GM23338 (cell line): ENCODE measurements at regions not wholly inside any gene's neighbourhood (a gene's known extent, or its start where the extent isn't known, plus 50 kb on each side); places are given as distances from the start of the nearest gene placed in this dataset.

Experiments used
- ATAC-seq: fragments of 200-7000 bp; cut with Tn5 transposase; 3 replicates; pipeline ENCODE4 v1.9.1; 2020
- DNase-seq: peaks from one replicate; pipeline ENCODE4 v3.0.0-alpha.2; 2015; ENCODE audit warnings: low spot score
- H2AFZ ChIP-seq: fragments of 200-600 bp; sonication (generic); 2 replicates; pipeline ENCODE4 v1.8.0; 2016; ENCODE audit warnings: antibody characterized with exemption, mild to moderate bottlenecking, moderate library complexity
- H3F3A ChIP-seq: fragments of 200-600 bp; sonication (generic); replicated peaks from 2 replicates; pipeline ENCODE4 v1.8.0; 2017; ENCODE audit warnings: antibody characterized with exemption, mixed run types, low read depth
- H3K27ac ChIP-seq: fragments of 200-600 bp; sonication (generic); 2 replicates; pipeline ENCODE4 v1.6.1; 2016; ENCODE audit warnings: low read depth
- H3K27me3 ChIP-seq: fragments of 200-600 bp; sonication (generic); 2 replicates; pipeline ENCODE4 v1.8.0; 2016; ENCODE audit warnings: mild to moderate bottlenecking, mixed run types, moderate library complexity; ENCODE audit not compliant: insufficient read depth
- H3K36me3 ChIP-seq: fragments of 200-600 bp; sonication (generic); 2 replicates; pipeline ENCODE4 v1.8.0; 2016; ENCODE audit warnings: mild to moderate bottlenecking; ENCODE audit not compliant: insufficient read depth
- H3K4me1 ChIP-seq: fragments of 200-600 bp; sonication (generic); 2 replicates; pipeline ENCODE4 v1.8.0; 2016; ENCODE audit warnings: mild to moderate bottlenecking, moderate library complexity; ENCODE audit not compliant: insufficient read depth
- H3K4me2 ChIP-seq: fragments of 200-600 bp; sonication (generic); 2 replicates; pipeline ENCODE4 v1.7.1; 2017; ENCODE audit warnings: mixed run types
- H3K4me3 ChIP-seq: fragments of 200-600 bp; sonication (generic); 2 replicates; pipeline ENCODE4 v1.6.1; 2016; ENCODE audit warnings: mixed run types
- H3K79me2 ChIP-seq: fragments of 200-600 bp; sonication (generic); replicated peaks from 2 replicates; pipeline ENCODE4 v1.8.0; 2017; ENCODE audit warnings: mild to moderate bottlenecking; ENCODE audit not compliant: insufficient read depth
- H3K9me2 ChIP-seq: fragments of 200-600 bp; sonication (generic); 2 replicates; pipeline ENCODE4 v1.8.0; 2017; ENCODE audit not compliant: insufficient read depth
- H4K20me1 ChIP-seq: fragments of 200-600 bp; sonication (generic); replicated peaks from 2 replicates; pipeline ENCODE4 v1.8.0; 2017; ENCODE audit warnings: mild to moderate bottlenecking; ENCODE audit not compliant: insufficient read depth
- H3K27ac Mint-ChIP-seq: 2 replicates; pipeline ENCODE4 v1.8.0; 2020; ENCODE audit warnings: inconsistent platforms, mild to moderate bottlenecking, moderate library complexity, mixed read lengths
- H3K27me3 Mint-ChIP-seq: 3 replicates; pipeline ENCODE4 v1.8.0; 2022; ENCODE audit warnings: low read depth, mild to moderate bottlenecking, moderate library complexity, mixed read lengths, inconsistent platforms; ENCODE audit not compliant: insufficient read depth, poor library complexity
- H3K36me3 Mint-ChIP-seq: 3 replicates; pipeline ENCODE4 v1.8.0; 2021; ENCODE audit warnings: low read depth, mild to moderate bottlenecking, inconsistent platforms, moderate library complexity, mixed read lengths
- H3K4me1 Mint-ChIP-seq: 3 replicates; pipeline ENCODE4 v1.8.0; 2020; ENCODE audit warnings: mild to moderate bottlenecking, inconsistent platforms, mixed read lengths
- H3K4me3 Mint-ChIP-seq: 3 replicates; pipeline ENCODE4 v1.8.0; 2021; ENCODE audit warnings: moderate library complexity, mild to moderate bottlenecking, inconsistent platforms, mixed read lengths
- H3K9me3 Mint-ChIP-seq: 3 replicates; pipeline ENCODE4 v1.8.0; 2020; ENCODE audit warnings: moderate library complexity, mild to moderate bottlenecking, inconsistent platforms, mixed read lengths
- CREB1 ChIP-seq: fragments of 250-450 bp; sonication (Bioruptor Pico); IDR thresholded peaks from 2 replicates; pipeline ENCODE4 v1.5.0; 2020; ENCODE audit warnings: low read depth, mild to moderate bottlenecking, moderate library complexity
- ETS1 ChIP-seq: IDR thresholded peaks from 2 replicates; pipeline ENCODE4 v1.6.1; 2016; ENCODE audit warnings: antibody characterized with exemption
- JUNB ChIP-seq: IDR thresholded peaks from one replicate; pipeline ENCODE4 v1.6.1; 2016; ENCODE audit warnings: antibody characterized with exemption; ENCODE audit not compliant: unreplicated experiment
- NANOG ChIP-seq: IDR thresholded peaks from 2 replicates; pipeline ENCODE4 v1.6.1; 2016; ENCODE audit warnings: antibody characterized with exemption, borderline replicate concordance
- ZNF331 ChIP-seq: fragments of 250-450 bp; sonication (Bioruptor Pico); IDR thresholded peaks from 2 replicates; pipeline ENCODE4 v1.5.0; 2020; ENCODE audit warnings: low read depth, mild to moderate bottlenecking, moderate library complexity
- TF ChIP-seq, protein P1 (sequence below): fragments of 250-450 bp; sonication (Bioruptor Pico); IDR thresholded peaks from 2 replicates; pipeline ENCODE4 v1.5.0; 2020; ENCODE audit warnings: mild to moderate bottlenecking, moderate library complexity

GRCh38 chr7:95682913-95683312, 86.6 kb upstream of the PDK4 start (continued):
- TF ChIP-seq, protein P1, sequence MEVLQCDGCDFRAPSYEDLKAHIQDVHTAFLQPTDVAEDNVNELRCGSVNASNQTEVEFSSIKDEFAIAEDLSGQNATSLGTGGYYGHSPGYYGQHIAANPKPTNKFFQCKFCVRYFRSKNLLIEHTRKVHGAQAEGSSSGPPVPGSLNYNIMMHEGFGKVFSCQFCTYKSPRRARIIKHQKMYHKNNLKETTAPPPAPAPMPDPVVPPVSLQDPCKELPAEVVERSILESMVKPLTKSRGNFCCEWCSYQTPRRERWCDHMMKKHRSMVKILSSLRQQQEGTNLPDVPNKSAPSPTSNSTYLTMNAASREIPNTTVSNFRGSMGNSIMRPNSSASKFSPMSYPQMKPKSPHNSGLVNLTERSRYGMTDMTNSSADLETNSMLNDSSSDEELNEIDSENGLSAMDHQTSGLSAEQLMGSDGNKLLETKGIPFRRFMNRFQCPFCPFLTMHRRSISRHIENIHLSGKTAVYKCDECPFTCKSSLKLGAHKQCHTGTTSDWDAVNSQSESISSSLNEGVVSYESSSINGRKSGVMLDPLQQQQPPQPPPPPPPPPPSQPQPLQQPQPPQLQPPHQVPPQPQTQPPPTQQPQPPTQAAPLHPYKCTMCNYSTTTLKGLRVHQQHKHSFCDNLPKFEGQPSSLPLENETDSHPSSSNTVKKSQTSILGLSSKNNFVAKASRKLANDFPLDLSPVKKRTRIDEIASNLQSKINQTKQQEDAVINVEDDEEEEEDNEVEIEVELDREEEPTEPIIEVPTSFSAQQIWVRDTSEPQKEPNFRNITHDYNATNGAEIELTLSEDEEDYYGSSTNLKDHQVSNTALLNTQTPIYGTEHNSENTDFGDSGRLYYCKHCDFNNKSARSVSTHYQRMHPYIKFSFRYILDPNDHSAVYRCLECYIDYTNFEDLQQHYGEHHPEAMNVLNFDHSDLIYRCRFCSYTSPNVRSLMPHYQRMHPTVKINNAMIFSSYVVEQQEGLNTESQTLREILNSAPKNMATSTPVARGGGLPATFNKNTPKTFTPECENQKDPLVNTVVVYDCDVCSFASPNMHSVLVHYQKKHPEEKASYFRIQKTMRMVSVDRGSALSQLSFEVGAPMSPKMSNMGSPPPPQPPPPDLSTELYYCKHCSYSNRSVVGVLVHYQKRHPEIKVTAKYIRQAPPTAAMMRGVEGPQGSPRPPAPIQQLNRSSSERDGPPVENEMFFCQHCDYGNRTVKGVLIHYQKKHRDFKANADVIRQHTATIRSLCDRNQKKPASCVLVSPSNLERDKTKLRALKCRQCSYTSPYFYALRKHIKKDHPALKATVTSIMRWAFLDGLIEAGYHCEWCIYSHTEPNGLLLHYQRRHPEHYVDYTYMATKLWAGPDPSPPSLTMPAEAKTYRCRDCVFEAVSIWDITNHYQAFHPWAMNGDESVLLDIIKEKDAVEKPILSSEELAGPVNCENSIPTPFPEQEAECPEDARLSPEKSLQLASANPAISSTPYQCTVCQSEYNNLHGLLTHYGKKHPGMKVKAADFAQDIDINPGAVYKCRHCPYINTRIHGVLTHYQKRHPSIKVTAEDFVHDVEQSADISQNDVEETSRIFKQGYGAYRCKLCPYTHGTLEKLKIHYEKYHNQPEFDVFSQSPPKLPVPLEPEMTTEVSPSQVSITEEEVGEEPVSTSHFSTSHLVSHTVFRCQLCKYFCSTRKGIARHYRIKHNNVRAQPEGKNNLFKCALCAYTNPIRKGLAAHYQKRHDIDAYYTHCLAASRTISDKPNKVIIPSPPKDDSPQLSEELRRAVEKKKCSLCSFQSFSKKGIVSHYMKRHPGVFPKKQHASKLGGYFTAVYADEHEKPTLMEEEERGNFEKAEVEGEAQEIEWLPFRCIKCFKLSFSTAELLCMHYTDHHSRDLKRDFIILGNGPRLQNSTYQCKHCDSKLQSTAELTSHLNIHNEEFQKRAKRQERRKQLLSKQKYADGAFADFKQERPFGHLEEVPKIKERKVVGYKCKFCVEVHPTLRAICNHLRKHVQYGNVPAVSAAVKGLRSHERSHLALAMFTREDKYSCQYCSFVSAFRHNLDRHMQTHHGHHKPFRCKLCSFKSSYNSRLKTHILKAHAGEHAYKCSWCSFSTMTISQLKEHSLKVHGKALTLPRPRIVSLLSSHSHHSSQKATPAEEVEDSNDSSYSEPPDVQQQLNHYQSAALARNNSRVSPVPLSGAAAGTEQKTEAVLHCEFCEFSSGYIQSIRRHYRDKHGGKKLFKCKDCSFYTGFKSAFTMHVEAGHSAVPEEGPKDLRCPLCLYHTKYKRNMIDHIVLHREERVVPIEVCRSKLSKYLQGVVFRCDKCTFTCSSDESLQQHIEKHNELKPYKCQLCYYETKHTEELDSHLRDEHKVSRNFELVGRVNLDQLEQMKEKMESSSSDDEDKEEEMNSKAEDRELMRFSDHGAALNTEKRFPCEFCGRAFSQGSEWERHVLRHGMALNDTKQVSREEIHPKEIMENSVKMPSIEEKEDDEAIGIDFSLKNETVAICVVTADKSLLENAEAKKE, result no peak
- no peak for TF ChIP-seq ETS1
- TF ChIP-seq JUNB, result no peak
- no peak for TF ChIP-seq ZNF331 (CRISPR knock-in tag)
- TF ChIP-seq NANOG, result no peak
- TF ChIP-seq CREB1 (CRISPR knock-in tag), result no peak

- ATAC-seq (no peak), DNase-seq (no peak)
- no peaks in the 10 kb centered on the region for H3K27me3 Mint-ChIP-seq
- Histone ChIP-seq H3F3A (no peaks in the 10 kb centered on the region), H3K4me1 (no peaks in the 10 kb centered on the region), H3K27me3 (no peaks in the 10 kb centered on the region), H3K4me2 (no peak overlapping the region), H3K79me2 (no peaks in the 10 kb centered on the region), H3K36me3 (no peaks in the 10 kb centered on the region), H3K4me3 (no peak overlapping the region), H3K9me2 (no peaks in the 10 kb centered on the region), H3K27ac (no peak overlapping the region), H4K20me1 (no peaks in the 10 kb centered on the region), H2AFZ (no peak overlapping the region)
- no peak overlapping the region for H3K27ac Mint-ChIP-seq
- TF ChIP-seq NANOG, result no peak
- H3K36me3 Mint-ChIP-seq, result no peaks in the 10 kb centered on the region
- H3K4me3 Mint-ChIP-seq, result no peak overlapping the region
- H3K9me3 Mint-ChIP-seq, result no peaks in the 10 kb centered on the region
- H3K4me1 Mint-ChIP-seq, result no peaks in the 10 kb centered on the region; the same call in 2 of the 3 replicates
Observed at GRCh38 chr7:95676691-95677090, 80.4 kb upstream of the PDK4 start.
